HL-60 (cell line): ENCODE measurements at regions not wholly inside any gene's neighbourhood (a gene's known extent, or its start where the extent isn't known, plus 50 kb on each side); places are given as distances from the start of the nearest gene placed in this dataset.

Experiments used
- CTCF ChIP-seq: IDR thresholded peaks from one replicate; pipeline ENCODE4 v1.5.1; 2011; ENCODE audit warnings: low read length, control low read depth, inconsistent platforms; ENCODE audit not compliant: insufficient read depth
- GABPA ChIP-seq: IDR thresholded peaks from 2 replicates; pipeline ENCODE4 v1.6.1; 2012; ENCODE audit warnings: low read depth
- POLR2AphosphoS5 ChIP-seq: IDR thresholded peaks from 2 replicates; pipeline ENCODE4 v1.6.1; 2012; ENCODE audit warnings: low read depth
- REST ChIP-seq: IDR thresholded peaks from 2 replicates; pipeline ENCODE4 v1.6.1; 2012; ENCODE audit warnings: low read depth; ENCODE audit not compliant: insufficient replicate concordance

GRCh38 chr16:5575121-5575520 is 477.5 kb upstream of the EEF2KMT start:
- no peak for TF ChIP-seq CTCF
- TF ChIP-seq POLR2AphosphoS5, result no peak
- TF ChIP-seq GABPA, result no peak
- TF ChIP-seq REST, result no peak
